HFFc6 (cell line): ENCODE measurements at regions not wholly inside any gene's neighbourhood (a gene's known extent, or its start where the extent isn't known, plus 50 kb on each side); places are given as distances from the start of the nearest gene placed in this dataset.

Source experiments
- DNase-seq: peaks from one replicate; pipeline ENCODE4 v3.0.0-alpha.2; 2018
- H3K27ac Mint-ChIP-seq: 2 replicates; pipeline ENCODE4 v1.8.0; 2020; ENCODE audit warnings: mild to moderate bottlenecking, mixed read lengths
- H3K27me3 Mint-ChIP-seq: 2 replicates; pipeline ENCODE4 v1.8.0; 2021; ENCODE audit warnings: mild to moderate bottlenecking, moderate library complexity, mixed read lengths; ENCODE audit not compliant: insufficient read depth
- H3K36me3 Mint-ChIP-seq: 2 replicates; pipeline ENCODE4 v1.8.0; 2021; ENCODE audit warnings: low read depth, mixed read lengths
- H3K4me1 Mint-ChIP-seq: 2 replicates; pipeline ENCODE4 v1.8.0; 2020; ENCODE audit warnings: low read depth, mixed read lengths
- H3K4me3 Mint-ChIP-seq: 2 replicates; pipeline ENCODE4 v1.8.0; 2020; ENCODE audit warnings: mild to moderate bottlenecking, moderate library complexity, mixed read lengths
- H3K9me3 Mint-ChIP-seq: 2 replicates; pipeline ENCODE4 v1.8.0; 2020; ENCODE audit warnings: mild to moderate bottlenecking, mixed read lengths
- TF ChIP-seq, protein P1 (sequence below): fragments of 200-600 bp; sonication (generic); IDR thresholded peaks from 2 replicates; pipeline ENCODE4 v1.5.0; 2021; ENCODE audit warnings: antibody characterized with exemption, mild to moderate bottlenecking

DNA sequence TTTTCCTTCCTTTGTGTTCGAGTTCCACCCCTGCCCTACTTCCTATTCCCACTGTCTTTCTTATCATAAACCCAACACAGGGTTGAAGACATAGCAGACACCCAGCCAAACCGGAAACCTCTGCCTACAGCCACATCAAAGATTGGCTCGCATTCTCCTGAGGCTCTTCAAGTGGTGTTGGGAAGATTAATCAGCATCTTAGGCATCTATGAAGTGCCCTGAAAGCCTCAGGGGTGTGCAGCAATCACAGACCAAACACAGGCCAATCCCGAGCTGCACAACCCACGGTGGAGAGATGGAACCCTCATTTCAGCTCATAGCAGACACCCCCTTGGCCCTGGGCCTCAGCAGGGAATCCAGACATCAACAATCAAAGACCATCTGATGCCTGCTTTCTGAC, 255.9 kb downstream of the XXYLT1 start:
- Mint-ChIP-seq H3K4me3 (no peak overlapping the region), H3K9me3 (no peaks in the 10 kb centered on the region; the same call in 1 of the 2 replicates), H3K27ac (no peak overlapping the region), H3K4me1 (no peaks in the 10 kb centered on the region), H3K36me3 (no peaks in the 10 kb centered on the region), H3K27me3 (peaks cover 54% of the 10 kb centered on the region)
- DNase-seq, result no peak
- TF ChIP-seq, protein P1, sequence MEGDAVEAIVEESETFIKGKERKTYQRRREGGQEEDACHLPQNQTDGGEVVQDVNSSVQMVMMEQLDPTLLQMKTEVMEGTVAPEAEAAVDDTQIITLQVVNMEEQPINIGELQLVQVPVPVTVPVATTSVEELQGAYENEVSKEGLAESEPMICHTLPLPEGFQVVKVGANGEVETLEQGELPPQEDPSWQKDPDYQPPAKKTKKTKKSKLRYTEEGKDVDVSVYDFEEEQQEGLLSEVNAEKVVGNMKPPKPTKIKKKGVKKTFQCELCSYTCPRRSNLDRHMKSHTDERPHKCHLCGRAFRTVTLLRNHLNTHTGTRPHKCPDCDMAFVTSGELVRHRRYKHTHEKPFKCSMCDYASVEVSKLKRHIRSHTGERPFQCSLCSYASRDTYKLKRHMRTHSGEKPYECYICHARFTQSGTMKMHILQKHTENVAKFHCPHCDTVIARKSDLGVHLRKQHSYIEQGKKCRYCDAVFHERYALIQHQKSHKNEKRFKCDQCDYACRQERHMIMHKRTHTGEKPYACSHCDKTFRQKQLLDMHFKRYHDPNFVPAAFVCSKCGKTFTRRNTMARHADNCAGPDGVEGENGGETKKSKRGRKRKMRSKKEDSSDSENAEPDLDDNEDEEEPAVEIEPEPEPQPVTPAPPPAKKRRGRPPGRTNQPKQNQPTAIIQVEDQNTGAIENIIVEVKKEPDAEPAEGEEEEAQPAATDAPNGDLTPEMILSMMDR, result no peak

DNA sequence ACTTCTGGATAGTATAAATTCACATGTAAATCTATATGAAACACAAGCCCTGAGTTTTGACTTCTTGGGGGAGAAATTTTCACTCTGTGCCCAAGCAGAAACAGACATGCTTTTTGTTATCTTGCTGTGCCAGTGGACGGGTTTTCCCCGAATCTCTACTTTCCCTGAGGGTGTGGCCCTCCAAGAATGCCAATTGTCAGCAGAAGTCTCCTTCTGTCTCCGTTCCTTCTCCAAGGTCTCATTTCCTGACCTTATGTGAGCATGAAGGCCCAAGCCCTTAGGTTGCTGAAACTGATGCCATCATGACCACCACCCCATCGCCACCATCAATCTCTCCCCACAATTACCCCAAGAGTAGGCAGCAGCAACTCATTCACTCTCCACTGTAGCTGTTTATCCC, 253.8 kb downstream of the XXYLT1 start:
- H3K9me3 Mint-ChIP-seq, result no peaks in the 10 kb centered on the region
- no peaks in the 10 kb centered on the region for H3K4me1 Mint-ChIP-seq
- H3K4me3 Mint-ChIP-seq, result no peak overlapping the region
- H3K36me3 Mint-ChIP-seq, result no peaks in the 10 kb centered on the region
- TF ChIP-seq, protein P1, result no peak
- DNase-seq, result no peak
- no peak overlapping the region for H3K27ac Mint-ChIP-seq
- peaks cover 48% of the 10 kb centered on the region for H3K27me3 Mint-ChIP-seq
